HepG2 (cell line): ENCODE measurements at regions not wholly inside any gene's neighbourhood (a gene's known extent, or its start where the extent isn't known, plus 50 kb on each side); places are given as distances from the start of the nearest gene placed in this dataset.

Source experiments
- ATAC-seq: fragments of 200-7000 bp; cut with Tn5 transposase; 3 replicates; pipeline ENCODE4 v1.9.1; 2020; ENCODE audit warnings: mild to moderate bottlenecking, moderate library complexity
- BruUV-seq: library from RNA; stranded (reverse); fragments of 400-500 nt; replicated peaks from 2 replicates; lab custom pipeline; 2021; lab: Mats Ljungman, UMichigan
- CTCF ChIA-PET: fragments of 300-600 bp; formaldehyde crosslinking; extraction: SDS; loops from one replicate; lab custom pipeline; 2021; ENCODE audit warnings: low total read pairs, inconsistent platforms, low intra/inter-chr PET ratio; lab: Yijun Ruan, JAX
- POLR2A ChIA-PET: fragments of 350-600 bp; sonication (Branson Sonifier 250); formaldehyde crosslinking; loops from one replicate; lab custom pipeline; 2020; ENCODE audit warnings: antibody characterized with exemption, inconsistent platforms; lab: Yijun Ruan, JAX
- DNase-seq: peaks from one replicate; pipeline ENCODE4 v3.0.0-alpha.2; 2015; ENCODE audit warnings: low spot score
- FAIRE-seq: peaks from 3 replicates; lab custom pipeline; 2011; peaks lifted over from hg19 to GRCh38; lab: Jason Lieb, UNC
- H2AFZ ChIP-seq: one replicate; pipeline ENCODE4 v1.6.1; 2011; ENCODE audit warnings: low read length, inconsistent platforms
- H3K27ac ChIP-seq: fragments of 300-600 bp; 3 replicates; pipeline ENCODE4 v1.8.0; 2011; ENCODE audit warnings: mixed run types, mild to moderate bottlenecking, mixed read lengths, low read length, inconsistent platforms; ENCODE audit not compliant: insufficient read depth; ENCODE audit errors: extremely low read length
- H3K27me3 ChIP-seq, 2 experiments: fragments of 200-600 bp in 1 of 2; 2 replicates in 1 of 2; 3 replicates in 1 of 2; pipeline versions ENCODE4 v1.6.0 to v1.8.0; 2011; ENCODE audit warnings: low read length in 2 of 2, mild to moderate bottlenecking in 2 of 2, moderate library complexity in 2 of 2, inconsistent platforms in 1 of 2; ENCODE audit not compliant: insufficient read depth in 2 of 2, control insufficient read depth in 1 of 2
- H3K36me3 ChIP-seq, 2 experiments: fragments of 200-600 bp in 1 of 2; replicated peaks in 1 of 2; 2 replicates in 1 of 2; 3 replicates in 1 of 2; pipeline versions ENCODE4 v1.5.1 to v1.8.0; 2011; ENCODE audit warnings: low read length in 2 of 2, inconsistent platforms in 1 of 2; ENCODE audit not compliant: insufficient read depth in 2 of 2, control insufficient read depth in 1 of 2
- H3K4me1 ChIP-seq: 2 replicates; pipeline ENCODE4 v1.5.1; 2012; ENCODE audit warnings: low read length, inconsistent platforms; ENCODE audit not compliant: insufficient read depth
- H3K4me2 ChIP-seq: 2 replicates; pipeline ENCODE4 v1.6.0; 2011; ENCODE audit warnings: low read depth, low read length, inconsistent platforms
- H3K4me3 ChIP-seq, 3 experiments: fragments of 200-600 bp in 1 of 3; sonication (generic), shearing (Covaris generic) in 1 of 3; replicated peaks in 1 of 3; 2 replicates each; pipeline ENCODE4 v1.5.1; 2011 to 2016; ENCODE audit warnings: low read length in 3 of 3, inconsistent platforms in 2 of 3, low read depth in 2 of 3, mild to moderate bottlenecking in 2 of 3, control low read depth in 1 of 3, mixed read lengths in 1 of 3; ENCODE audit not compliant: insufficient read depth in 1 of 3
- H3K79me2 ChIP-seq: one replicate; pipeline ENCODE4 v1.6.1; 2011; ENCODE audit warnings: low read length, inconsistent platforms; ENCODE audit not compliant: insufficient read depth
- H3K9ac ChIP-seq: 2 replicates; pipeline ENCODE4 v1.6.0; 2011; ENCODE audit warnings: mild to moderate bottlenecking, low read depth, low read length, inconsistent platforms; ENCODE audit not compliant: insufficient read depth
- H3K9me3 ChIP-seq: 2 replicates; pipeline ENCODE4 v1.5.1; 2012; ENCODE audit warnings: mild to moderate bottlenecking, low read length
- H4K20me1 ChIP-seq: 2 replicates; pipeline ENCODE4 v1.6.0; 2011; ENCODE audit warnings: inconsistent platforms, mild to moderate bottlenecking, low read length, moderate library complexity; ENCODE audit not compliant: insufficient read depth
- GABPA ChIP-seq, 2 experiments: IDR thresholded peaks; 2 replicates each; pipeline ENCODE4 v1.6.1; 2011 to 2016; ENCODE audit warnings: low read depth in 2 of 2, low read length in 1 of 2, missing biosample characterization in 1 of 2, missing genetic modification characterization in 1 of 2
- REPIN1 ChIP-seq: sonication (generic); formaldehyde crosslinking; IDR thresholded peaks from 2 replicates; pipeline ENCODE4 v1.8.0; 2022; ENCODE audit warnings: missing genetic modification reagents, low read depth, mild to moderate bottlenecking, borderline replicate concordance
- WGBS: methylation state at CpG from one replicate; pipeline ENCODE4 v1.1.6; 2017; ENCODE audit warnings: low lambda C conversion rate; 5-methylcytosine and 5-hydroxymethylcytosine counted together
- in situ Hi-C: cut with HindIII; loops from 2 replicates; pipeline ENCODE4 v1.10.0; 2017; ENCODE audit warnings: low pct_unique_long_range_greater_than_20kb; ENCODE audit not compliant: extremely low pct_ligation_motif_present
- intact Hi-C: fragments of 100-400 bp; cut with micrococcal nuclease; formaldehyde crosslinking; loops from one replicate; pipeline ENCODE4 v1.10.0; 2022; ENCODE audit not compliant: unreplicated experiment
- TF ChIP-seq, protein P1 (sequence below): sonication (generic); formaldehyde crosslinking; IDR thresholded peaks from 2 replicates; pipeline ENCODE4 v1.5.0; 2020; ENCODE audit warnings: mild to moderate bottlenecking, missing genetic modification reagents, borderline replicate concordance
- TF ChIP-seq, protein P2 (sequence below): sonication (generic); formaldehyde crosslinking; IDR thresholded peaks from one replicate; pipeline ENCODE4 v1.5.1; 2020; ENCODE audit warnings: mild to moderate bottlenecking, missing genetic modification reagents; ENCODE audit errors: not compliant biosample characterization

DNA sequence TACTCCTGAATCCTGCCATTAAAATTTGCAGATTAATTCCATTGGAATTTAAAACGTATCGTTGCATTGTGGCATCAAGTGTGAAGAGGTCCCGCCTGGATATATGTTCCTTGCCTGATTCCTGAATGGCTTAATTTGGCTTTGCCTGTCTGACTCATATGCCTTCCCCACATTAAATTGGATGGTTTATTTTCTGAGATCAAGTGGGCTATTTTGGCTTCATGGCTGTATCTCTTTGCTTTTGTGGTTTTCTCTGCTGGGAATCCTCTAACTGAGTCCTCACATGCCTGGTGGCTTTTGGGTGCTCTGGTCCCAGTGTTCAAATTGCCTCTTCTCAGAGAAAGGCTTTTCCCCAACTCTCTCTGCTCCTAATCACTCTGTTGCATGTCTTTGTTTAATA is 127.9 kb upstream of the DYRK2 start:
- H3K79me2 ChIP-seq: no peaks in the 10 kb centered on the region
- in situ Hi-C loops (no loop called here), intact Hi-C loops (no loop called here)
- no peak for ATAC-seq
- no peak for FAIRE-seq
- H4K20me1 ChIP-seq: no peaks in the 10 kb centered on the region
- no peak overlapping the region for H3K27ac ChIP-seq
- no peaks in the 10 kb centered on the region for H3K4me1 ChIP-seq
- no peak overlapping the region for H3K9ac ChIP-seq
- no peak for TF ChIP-seq REPIN1 (CRISPR knock-in tag)
- TF ChIP-seq GABPA (IDR thresholded peaks at IDR 0.05; ENCODE audit: low read depth, low read length): no peak
- TF ChIP-seq GABPA (CRISPR knock-in tag; IDR thresholded peaks at IDR 0.05; ENCODE audit: low read depth): no peak
- TF ChIP-seq, protein P1, sequence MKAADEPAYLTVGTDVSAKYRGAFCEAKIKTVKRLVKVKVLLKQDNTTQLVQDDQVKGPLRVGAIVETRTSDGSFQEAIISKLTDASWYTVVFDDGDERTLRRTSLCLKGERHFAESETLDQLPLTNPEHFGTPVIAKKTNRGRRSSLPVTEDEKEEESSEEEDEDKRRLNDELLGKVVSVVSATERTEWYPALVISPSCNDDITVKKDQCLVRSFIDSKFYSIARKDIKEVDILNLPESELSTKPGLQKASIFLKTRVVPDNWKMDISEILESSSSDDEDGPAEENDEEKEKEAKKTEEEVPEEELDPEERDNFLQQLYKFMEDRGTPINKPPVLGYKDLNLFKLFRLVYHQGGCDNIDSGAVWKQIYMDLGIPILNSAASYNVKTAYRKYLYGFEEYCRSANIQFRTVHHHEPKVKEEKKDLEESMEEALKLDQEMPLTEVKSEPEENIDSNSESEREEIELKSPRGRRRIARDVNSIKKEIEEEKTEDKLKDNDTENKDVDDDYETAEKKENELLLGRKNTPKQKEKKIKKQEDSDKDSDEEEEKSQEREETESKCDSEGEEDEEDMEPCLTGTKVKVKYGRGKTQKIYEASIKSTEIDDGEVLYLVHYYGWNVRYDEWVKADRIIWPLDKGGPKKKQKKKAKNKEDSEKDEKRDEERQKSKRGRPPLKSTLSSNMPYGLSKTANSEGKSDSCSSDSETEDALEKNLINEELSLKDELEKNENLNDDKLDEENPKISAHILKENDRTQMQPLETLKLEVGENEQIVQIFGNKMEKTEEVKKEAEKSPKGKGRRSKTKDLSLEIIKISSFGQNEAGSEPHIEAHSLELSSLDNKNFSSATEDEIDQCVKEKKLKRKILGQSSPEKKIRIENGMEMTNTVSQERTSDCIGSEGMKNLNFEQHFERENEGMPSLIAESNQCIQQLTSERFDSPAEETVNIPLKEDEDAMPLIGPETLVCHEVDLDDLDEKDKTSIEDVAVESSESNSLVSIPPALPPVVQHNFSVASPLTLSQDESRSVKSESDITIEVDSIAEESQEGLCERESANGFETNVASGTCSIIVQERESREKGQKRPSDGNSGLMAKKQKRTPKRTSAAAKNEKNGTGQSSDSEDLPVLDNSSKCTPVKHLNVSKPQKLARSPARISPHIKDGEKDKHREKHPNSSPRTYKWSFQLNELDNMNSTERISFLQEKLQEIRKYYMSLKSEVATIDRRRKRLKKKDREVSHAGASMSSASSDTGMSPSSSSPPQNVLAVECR (CRISPR knock-in tag): no peak
- TF ChIP-seq, protein P2, sequence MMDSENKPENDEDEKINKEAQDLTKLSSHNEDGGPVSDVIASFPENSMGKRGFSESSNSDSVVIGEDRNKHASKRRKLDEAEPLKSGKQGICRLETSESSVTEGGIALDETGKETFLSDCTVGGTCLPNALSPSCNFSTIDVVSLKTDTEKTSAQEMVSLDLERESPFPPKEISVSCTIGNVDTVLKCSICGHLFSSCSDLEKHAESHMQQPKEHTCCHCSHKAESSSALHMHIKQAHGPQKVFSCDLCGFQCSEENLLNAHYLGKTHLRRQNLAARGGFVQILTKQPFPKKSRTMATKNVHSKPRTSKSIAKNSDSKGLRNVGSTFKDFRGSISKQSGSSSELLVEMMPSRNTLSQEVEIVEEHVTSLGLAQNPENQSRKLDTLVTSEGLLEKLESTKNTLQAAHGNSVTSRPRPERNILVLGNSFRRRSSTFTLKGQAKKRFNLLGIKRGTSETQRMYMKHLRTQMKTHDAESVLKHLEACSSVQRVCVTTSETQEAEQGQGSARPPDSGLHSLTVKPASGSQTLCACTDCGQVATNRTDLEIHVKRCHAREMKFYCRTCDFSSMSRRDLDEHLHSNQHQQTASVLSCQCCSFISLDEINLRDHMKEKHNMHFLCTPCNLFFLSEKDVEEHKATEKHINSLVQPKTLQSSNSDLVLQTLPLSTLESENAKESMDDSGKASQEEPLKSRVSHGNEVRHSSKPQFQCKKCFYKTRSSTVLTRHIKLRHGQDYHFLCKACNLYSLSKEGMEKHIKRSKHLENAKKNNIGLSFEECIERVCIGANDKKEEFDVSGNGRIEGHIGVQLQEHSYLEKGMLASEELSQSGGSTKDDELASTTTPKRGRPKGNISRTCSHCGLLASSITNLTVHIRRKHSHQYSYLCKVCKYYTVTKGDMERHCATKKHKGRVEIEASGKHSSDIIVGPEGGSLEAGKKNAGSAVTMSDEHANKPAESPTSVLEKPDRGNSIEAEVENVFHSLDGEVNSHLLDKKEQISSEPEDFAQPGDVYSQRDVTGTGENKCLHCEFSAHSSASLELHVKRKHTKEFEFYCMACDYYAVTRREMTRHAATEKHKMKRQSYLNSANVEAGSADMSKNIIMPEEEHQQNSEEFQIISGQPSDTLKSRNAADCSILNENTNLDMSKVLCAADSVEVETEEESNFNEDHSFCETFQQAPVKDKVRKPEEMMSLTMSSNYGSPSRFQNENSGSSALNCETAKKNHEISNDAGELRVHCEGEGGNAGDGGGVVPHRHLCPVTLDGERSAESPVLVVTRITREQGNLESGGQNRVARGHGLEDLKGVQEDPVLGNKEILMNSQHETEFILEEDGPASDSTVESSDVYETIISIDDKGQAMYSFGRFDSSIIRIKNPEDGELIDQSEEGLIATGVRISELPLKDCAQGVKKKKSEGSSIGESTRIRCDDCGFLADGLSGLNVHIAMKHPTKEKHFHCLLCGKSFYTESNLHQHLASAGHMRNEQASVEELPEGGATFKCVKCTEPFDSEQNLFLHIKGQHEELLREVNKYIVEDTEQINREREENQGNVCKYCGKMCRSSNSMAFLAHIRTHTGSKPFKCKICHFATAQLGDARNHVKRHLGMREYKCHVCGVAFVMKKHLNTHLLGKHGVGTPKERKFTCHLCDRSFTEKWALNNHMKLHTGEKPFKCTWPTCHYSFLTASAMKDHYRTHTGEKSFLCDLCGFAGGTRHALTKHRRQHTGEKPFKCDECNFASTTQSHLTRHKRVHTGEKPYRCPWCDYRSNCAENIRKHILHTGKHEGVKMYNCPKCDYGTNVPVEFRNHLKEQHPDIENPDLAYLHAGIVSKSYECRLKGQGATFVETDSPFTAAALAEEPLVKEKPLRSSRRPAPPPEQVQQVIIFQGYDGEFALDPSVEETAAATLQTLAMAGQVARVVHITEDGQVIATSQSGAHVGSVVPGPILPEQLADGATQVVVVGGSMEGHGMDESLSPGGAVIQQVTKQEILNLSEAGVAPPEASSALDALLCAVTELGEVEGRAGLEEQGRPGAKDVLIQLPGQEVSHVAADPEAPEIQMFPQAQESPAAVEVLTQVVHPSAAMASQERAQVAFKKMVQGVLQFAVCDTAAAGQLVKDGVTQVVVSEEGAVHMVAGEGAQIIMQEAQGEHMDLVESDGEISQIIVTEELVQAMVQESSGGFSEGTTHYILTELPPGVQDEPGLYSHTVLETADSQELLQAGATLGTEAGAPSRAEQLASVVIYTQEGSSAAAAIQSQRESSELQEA (CRISPR knock-in tag): no peak
- H3K4me2 ChIP-seq: no peak overlapping the region
- H3K9me3 ChIP-seq: no peaks in the 10 kb centered on the region
- no peak for DNase-seq
- BruUV-seq: no TSS peak
- H3K27me3 ChIP-seq: peaks cover 0 to 3% of the 10 kb centered on the region in 2 experiments; a peak in 1 of 5 replicates
- H3K36me3 ChIP-seq: no peaks in the 10 kb centered on the region
- no peak overlapping the region for H3K4me3 ChIP-seq
- POLR2A ChIA-PET: no interaction called here
- WGBS: 39% methylated on average over 3 of the region's 3 CpGs
- H2AFZ ChIP-seq: no peak overlapping the region
- CTCF ChIA-PET: no interaction called here
